OCI-LY1 (cell line): ENCODE measurements at regions not wholly inside any gene's neighbourhood (a gene's known extent, or its start where the extent isn't known, plus 50 kb on each side); places are given as distances from the start of the nearest gene placed in this dataset.

Source experiments
- EZH2 ChIP-seq: fragments of 200-600 bp; sonication (generic), shearing (Covaris generic); IDR thresholded peaks from 2 replicates; pipeline ENCODE4 v1.8.0; 2017; ENCODE audit warnings: borderline replicate concordance, mixed run types, mild to moderate bottlenecking, antibody characterized with exemption, low read length, moderate library complexity, mixed read lengths
- TF ChIP-seq, protein P1 (sequence below): fragments of 200-600 bp; sonication (generic), shearing (Covaris generic); IDR thresholded peaks from 2 replicates; pipeline ENCODE4 v1.5.1; 2017; ENCODE audit warnings: mild to moderate bottlenecking, antibody characterized with exemption, low read length, moderate library complexity, mixed read lengths

DNA sequence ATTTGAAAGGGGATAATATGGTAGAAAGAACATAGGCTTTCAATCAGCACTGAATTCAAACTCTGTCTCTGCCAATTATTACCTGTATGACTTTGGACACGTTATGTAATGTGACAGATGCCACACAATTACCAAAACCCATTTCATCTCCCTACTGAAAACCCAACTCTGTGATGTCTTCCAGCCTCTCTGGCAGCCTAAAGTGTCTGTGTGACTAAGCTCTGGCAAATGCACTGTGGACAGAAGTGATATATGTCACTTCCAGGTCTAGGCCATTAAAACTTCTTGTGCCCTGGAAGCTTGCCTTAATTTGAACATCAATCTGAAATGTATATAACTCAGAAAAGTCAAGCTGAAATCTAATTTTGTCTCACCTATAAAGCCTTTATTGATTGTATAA lies 552.0 kb downstream of the RFC3 start:
- TF ChIP-seq, protein P1, sequence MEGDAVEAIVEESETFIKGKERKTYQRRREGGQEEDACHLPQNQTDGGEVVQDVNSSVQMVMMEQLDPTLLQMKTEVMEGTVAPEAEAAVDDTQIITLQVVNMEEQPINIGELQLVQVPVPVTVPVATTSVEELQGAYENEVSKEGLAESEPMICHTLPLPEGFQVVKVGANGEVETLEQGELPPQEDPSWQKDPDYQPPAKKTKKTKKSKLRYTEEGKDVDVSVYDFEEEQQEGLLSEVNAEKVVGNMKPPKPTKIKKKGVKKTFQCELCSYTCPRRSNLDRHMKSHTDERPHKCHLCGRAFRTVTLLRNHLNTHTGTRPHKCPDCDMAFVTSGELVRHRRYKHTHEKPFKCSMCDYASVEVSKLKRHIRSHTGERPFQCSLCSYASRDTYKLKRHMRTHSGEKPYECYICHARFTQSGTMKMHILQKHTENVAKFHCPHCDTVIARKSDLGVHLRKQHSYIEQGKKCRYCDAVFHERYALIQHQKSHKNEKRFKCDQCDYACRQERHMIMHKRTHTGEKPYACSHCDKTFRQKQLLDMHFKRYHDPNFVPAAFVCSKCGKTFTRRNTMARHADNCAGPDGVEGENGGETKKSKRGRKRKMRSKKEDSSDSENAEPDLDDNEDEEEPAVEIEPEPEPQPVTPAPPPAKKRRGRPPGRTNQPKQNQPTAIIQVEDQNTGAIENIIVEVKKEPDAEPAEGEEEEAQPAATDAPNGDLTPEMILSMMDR: no peak
- TF ChIP-seq EZH2: no peak
